Nephron (organoid): ENCODE measurements at regions not wholly inside any gene's neighbourhood (a gene's known extent, or its start where the extent isn't known, plus 50 kb on each side); places are given as distances from the start of the nearest gene placed in this dataset.

Experiments
- H3K27ac Mint-ChIP-seq, 3 experiments: 2 replicates each; pipeline ENCODE4 v1.8.0; 2020; ENCODE audit warnings: mixed read lengths in 3 of 3, mild to moderate bottlenecking in 2 of 3, moderate library complexity in 1 of 3
- H3K27me3 Mint-ChIP-seq: 2 replicates; pipeline ENCODE4 v1.8.0; 2021; ENCODE audit warnings: low read depth, mild to moderate bottlenecking, moderate library complexity, mixed read lengths
- H3K36me3 Mint-ChIP-seq: 2 replicates; pipeline ENCODE4 v1.8.0; 2020; ENCODE audit warnings: low read depth, mixed read lengths
- H3K4me1 Mint-ChIP-seq: 2 replicates; pipeline ENCODE4 v1.8.0; 2020; ENCODE audit warnings: mixed read lengths
- H3K4me3 Mint-ChIP-seq, 3 experiments: 2 replicates each; pipeline ENCODE4 v1.8.0; 2020; ENCODE audit warnings: mild to moderate bottlenecking in 3 of 3, mixed read lengths in 3 of 3, moderate library complexity in 2 of 3
- H3K9me3 Mint-ChIP-seq: 2 replicates; pipeline ENCODE4 v1.8.0; 2020; ENCODE audit warnings: mixed read lengths
- CTCF ChIP-seq, 3 experiments: fragments of 200-600 bp; sonication (generic); IDR thresholded peaks; one replicate each; pipeline ENCODE4 v1.5.0; 2021; ENCODE audit warnings: antibody characterized with exemption in 3 of 3; ENCODE audit not compliant: unreplicated experiment in 3 of 3

DNA sequence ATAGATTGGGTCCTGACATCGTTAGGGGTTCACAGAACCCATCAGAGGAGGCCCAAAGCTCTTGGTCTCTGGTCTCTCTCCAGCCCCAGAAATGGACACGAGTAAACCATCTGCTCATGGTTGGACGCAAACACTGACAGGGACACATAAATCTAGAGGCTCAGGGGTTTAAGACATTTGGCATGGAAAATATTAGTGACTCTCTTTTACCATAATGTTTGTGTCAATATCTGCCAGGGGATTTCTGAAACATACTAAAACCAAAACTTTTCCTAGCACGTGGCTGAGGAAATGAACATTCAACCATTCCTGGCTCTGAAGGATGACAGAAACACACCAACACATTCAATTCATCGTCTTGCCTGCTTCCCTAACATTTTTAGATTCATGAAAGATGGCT, 226.2 kb downstream of the SP3 start:
- H3K4me3 Mint-ChIP-seq, result no peak overlapping the region
- TF ChIP-seq CTCF (IDR thresholded peaks at IDR 0.05; ENCODE audit: unreplicated experiment in 3 of 3), result no peak
- peaks cover 49% of the 10 kb centered on the region for H3K4me1 Mint-ChIP-seq
- H3K36me3 Mint-ChIP-seq, result no peaks in the 10 kb centered on the region
- H3K9me3 Mint-ChIP-seq, result no peaks in the 10 kb centered on the region
- H3K27me3 Mint-ChIP-seq, result peaks cover 5% of the 10 kb centered on the region
- peak overlapping the region in 2 of 3 experiments; percentile 24 to 55 for H3K27ac Mint-ChIP-seq

- peaks cover 44% of the 10 kb centered on the region for H3K4me1 Mint-ChIP-seq
- TF ChIP-seq CTCF (IDR thresholded peaks at IDR 0.05; ENCODE audit: unreplicated experiment in 3 of 3), result no peak
- no peaks in the 10 kb centered on the region for H3K36me3 Mint-ChIP-seq
- no peak overlapping the region for H3K4me3 Mint-ChIP-seq
- no peaks in the 10 kb centered on the region for H3K9me3 Mint-ChIP-seq
- no peak overlapping the region for H3K27ac Mint-ChIP-seq
- peaks cover 5% of the 10 kb centered on the region for H3K27me3 Mint-ChIP-seq
Observed at GRCh38 chr2:173740639-173741038, 224.5 kb downstream of the SP3 start.

DNA sequence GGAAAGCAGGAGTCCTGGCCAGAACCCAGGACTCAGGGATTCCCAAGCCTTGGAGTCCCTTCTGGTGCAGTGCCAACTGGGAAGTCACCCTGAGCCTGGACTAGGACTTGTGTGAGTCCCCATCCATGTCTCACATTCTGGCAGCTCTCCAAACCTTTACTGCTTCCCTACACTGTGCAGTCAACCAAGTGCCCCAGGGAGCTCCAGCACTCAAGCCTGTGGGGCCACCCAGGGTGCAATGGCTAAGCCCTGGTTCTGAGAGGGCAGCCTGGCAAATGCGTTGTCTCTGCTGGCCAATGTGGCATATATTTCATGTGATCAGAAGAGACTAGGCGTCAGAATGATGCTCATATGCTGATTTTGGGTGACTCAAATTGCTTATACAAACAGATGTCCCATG, 223.4 kb downstream of the SP3 start:
- peaks cover 44% of the 10 kb centered on the region for H3K4me1 Mint-ChIP-seq
- H3K9me3 Mint-ChIP-seq, result no peaks in the 10 kb centered on the region
- peaks cover 5% of the 10 kb centered on the region for H3K27me3 Mint-ChIP-seq
- TF ChIP-seq CTCF (IDR thresholded peaks at IDR 0.05; ENCODE audit: unreplicated experiment in 3 of 3), result no peak
- H3K36me3 Mint-ChIP-seq, result no peaks in the 10 kb centered on the region
- no peak overlapping the region for H3K4me3 Mint-ChIP-seq
- H3K27ac Mint-ChIP-seq, result no peak overlapping the region

GRCh38 chr2:173747035-173747434, 218.1 kb downstream of the SP3 start:
- no peaks in the 10 kb centered on the region for H3K9me3 Mint-ChIP-seq
- H3K36me3 Mint-ChIP-seq, result no peaks in the 10 kb centered on the region
- no peaks in the 10 kb centered on the region for H3K27me3 Mint-ChIP-seq
- no peak overlapping the region for H3K27ac Mint-ChIP-seq
- H3K4me1 Mint-ChIP-seq, result peaks cover 49% of the 10 kb centered on the region
- TF ChIP-seq CTCF (IDR thresholded peaks at IDR 0.05; ENCODE audit: unreplicated experiment in 3 of 3), result no peak
- no peak overlapping the region for H3K4me3 Mint-ChIP-seq

GRCh38 chr2:173749315-173749714, 215.9 kb downstream of the SP3 start:
- Mint-ChIP-seq H3K4me1 (peaks cover 29% of the 10 kb centered on the region), H3K27me3 (no peaks in the 10 kb centered on the region), H3K4me3 (no peak overlapping the region), H3K9me3 (no peaks in the 10 kb centered on the region), H3K36me3 (no peaks in the 10 kb centered on the region), H3K27ac (no peak overlapping the region)
- peak; percentile 47 to 58 (median 57) for TF ChIP-seq CTCF (IDR thresholded peaks at IDR 0.05; ENCODE audit: unreplicated experiment in 3 of 3)

- Mint-ChIP-seq H3K36me3 (no peaks in the 10 kb centered on the region), H3K27ac (peak overlapping the region in 2 of 3 experiments; percentile 4 to 8), H3K9me3 (no peaks in the 10 kb centered on the region), H3K27me3 (no peaks in the 10 kb centered on the region), H3K4me3 (no peak overlapping the region), H3K4me1 (peaks cover 27% of the 10 kb centered on the region)
- TF ChIP-seq CTCF (IDR thresholded peaks at IDR 0.05; ENCODE audit: unreplicated experiment in 3 of 3), result peak; percentile 18 to 37 (median 22)
Observed at GRCh38 chr2:173750353-173750801, 214.8 kb downstream of the SP3 start.
